ENCODE measurements at regions not wholly inside any gene's neighbourhood (a gene's known extent, or its start where the extent isn't known, plus 50 kb on each side); places are given as distances from the start of the nearest gene placed in this dataset.

GRCh38 chr3:177824190-177824786 lies 627.0 kb upstream of the TBL1XR1 start (continued):
- TF ChIP-seq EP300 (IDR thresholded peaks at IDR 0.05; ENCODE audit: low read depth in 2 of 2, low read length in 2 of 2) = peak; percentile 80 to 97; a peak in 3 of 4 replicates
- TF ChIP-seq EP300 (CRISPR knock-in tag; IDR thresholded peaks at IDR 0.05; ENCODE audit: borderline replicate concordance) = peak; percentile 93
- TF ChIP-seq AGO2 (optimal IDR thresholded peaks at IDR 0.05; ENCODE audit: low read depth, low read length) = no peak
- TF ChIP-seq ZNF569 (CRISPR knock-in tag; IDR thresholded peaks at IDR 0.05; ENCODE audit: borderline replicate concordance) = no peak
- TF ChIP-seq SATB2 (CRISPR knock-in tag; IDR thresholded peaks at IDR 0.05) = no peak
- TF ChIP-seq PCBP2 (optimal IDR thresholded peaks at IDR 0.05; ENCODE audit: low read depth, low read length, poor library complexity, severe bottlenecking) = no peak
- no peak for TF ChIP-seq PHB2 (IDR thresholded peaks at IDR 0.05; ENCODE audit: partially characterized antibody)
- TF ChIP-seq ZNF367 (CRISPR knock-in tag; IDR thresholded peaks at IDR 0.05; ENCODE audit: borderline replicate concordance) = no peak
- TF ChIP-seq TFE3 (CRISPR knock-in tag; IDR thresholded peaks at IDR 0.05) = peak; percentile 99
- no peak; the same call in 1 of the 2 replicates for TF ChIP-seq FOSL1 (CRISPR knock-in tag; IDR thresholded peaks at IDR 0.05; ENCODE audit: borderline replicate concordance)
- TF ChIP-seq HIVEP1 (CRISPR knock-in tag; IDR thresholded peaks at IDR 0.05) = no peak
- TF ChIP-seq ZNF441 (CRISPR knock-in tag; IDR thresholded peaks at IDR 0.05; ENCODE audit: borderline replicate concordance) = peak; percentile 30; the same call in 1 of the 2 replicates
- TF ChIP-seq ZBED4 (CRISPR knock-in tag; IDR thresholded peaks at IDR 0.05; ENCODE audit: borderline replicate concordance) = 0 out of 2 replicates have a peak, but pooled peaks have one; percentile 58
- TF ChIP-seq ZNF30 (CRISPR knock-in tag; IDR thresholded peaks at IDR 0.05) = no peak
- TF ChIP-seq CBX1 (IDR thresholded peaks at IDR 0.05; ENCODE audit: low read depth) = peak; percentile 65
- TF ChIP-seq SUZ12 (IDR thresholded peaks at IDR 0.05; ENCODE audit: low read depth, low read length) = no peak
- TF ChIP-seq ZNF251 (CRISPR knock-in tag; IDR thresholded peaks at IDR 0.05) = no peak
- TF ChIP-seq BRCA1 (CRISPR knock-in tag; IDR thresholded peaks at IDR 0.05) = 0 out of 2 replicates have a peak, but pooled peaks have one; percentile 40
- TF ChIP-seq ZNF567 (CRISPR knock-in tag; IDR thresholded peaks at IDR 0.05; ENCODE audit: borderline replicate concordance) = no peak
- TF ChIP-seq ZFP62 (CRISPR knock-in tag; IDR thresholded peaks at IDR 0.05) = no peak
- peak; percentile 71 for TF ChIP-seq MXD4 (CRISPR knock-in tag; IDR thresholded peaks at IDR 0.05)
- no peak for TF ChIP-seq MBNL3 (CRISPR knock-in tag; conservative IDR thresholded peaks at IDR 0.05)
- no peak for TF ChIP-seq ATF1 (CRISPR knock-in tag; IDR thresholded peaks at IDR 0.05)
- 0 out of 2 replicates have a peak, but pooled peaks have one; percentile 25 for TF ChIP-seq WIZ (CRISPR knock-in tag; IDR thresholded peaks at IDR 0.05)
- TF ChIP-seq ZNF33A (CRISPR knock-in tag; IDR thresholded peaks at IDR 0.05; ENCODE audit: borderline replicate concordance) = no peak
- TF ChIP-seq GATAD2A (CRISPR knock-in tag; IDR thresholded peaks at IDR 0.05) = peak; percentile 98
- no peak for TF ChIP-seq SOX6 (IDR thresholded peaks at IDR 0.05)
- peak; percentile 99 for TF ChIP-seq SOX6 (CRISPR knock-in tag; IDR thresholded peaks at IDR 0.05)
- TF ChIP-seq FLYWCH1 (CRISPR knock-in tag; IDR thresholded peaks at IDR 0.05) = no peak
- TF ChIP-seq ZNF562 (CRISPR knock-in tag; IDR thresholded peaks at IDR 0.05; ENCODE audit: borderline replicate concordance) = no peak
